ENCODE measurements at regions not wholly inside any gene's neighbourhood (a gene's known extent, or its start where the extent isn't known, plus 50 kb on each side); places are given as distances from the start of the nearest gene placed in this dataset.

GRCh38 chr5:116935561-116936162, 361.0 kb upstream of the SEMA6A start:
- Histone ChIP-seq H3K9me2 (ENCODE audit: insufficient read depth, low read length) (no peaks in the 10 kb centered on the region), H3K79me2 (ENCODE audit: insufficient read depth, low read depth, low read length) (no peaks in the 10 kb centered on the region), H3K27ac (ENCODE audit: low read depth, low read length, poor library complexity, severe bottlenecking) (no peak overlapping the region), H3K9me3 (ENCODE audit: low read length) (no peaks in the 10 kb centered on the region), H3K4me1 (ENCODE audit: insufficient read depth, low read length, poor library complexity, severe bottlenecking) (no peaks in the 10 kb centered on the region), H3K36me3 (ENCODE audit: insufficient read depth, low read length) (no peaks in the 10 kb centered on the region), H4K20me1 (ENCODE audit: insufficient read depth, low read length) (no peaks in the 10 kb centered on the region), H3K4me3 (ENCODE audit: low read depth, low read length, poor library complexity, severe bottlenecking) (no peak overlapping the region), H3K4me2 (ENCODE audit: low read length) (no peak overlapping the region), H2AFZ (ENCODE audit: low read length) (no peak overlapping the region)
- intact Hi-C loops (cut with micrococcal nuclease; ENCODE audit: unreplicated experiment) = no loop called here
- ChIA-PET POLR2A (interaction anchor here (0.6 to 0.7 kb wide), 3 partner anchors 23 to 435 kb away, joined by 3 to 6 read pairs (median 4); no protein-coding TSS in a partner anchor), CTCF (ENCODE audit: unreplicated experiment) (no interaction called here)
- TF ChIP-seq CTCF (conservative IDR thresholded peaks at IDR 0.05; ENCODE audit: low read length) = no peak
- TF ChIP-seq EZH2phosphoT487 (IDR thresholded peaks at IDR 0.05; ENCODE audit: borderline replicate concordance, low read depth, low read length) = no peak
- BruUV-seq (replicated peaks) = no TSS peak
- DNase-seq (ENCODE audit: low spot score) = no peak

- no peak for DNase-seq (ENCODE audit: low spot score)
- H3K4me1 ChIP-seq (ENCODE audit: insufficient read depth, low read length, poor library complexity, severe bottlenecking) = no peaks in the 10 kb centered on the region
- H3K27ac ChIP-seq (ENCODE audit: low read depth, low read length, poor library complexity, severe bottlenecking) = no peak overlapping the region
- no peaks in the 10 kb centered on the region for H3K79me2 ChIP-seq (ENCODE audit: insufficient read depth, low read depth, low read length)
- no peak overlapping the region for H2AFZ ChIP-seq (ENCODE audit: low read length)
- no peaks in the 10 kb centered on the region for H3K9me2 ChIP-seq (ENCODE audit: insufficient read depth, low read length)
- intact Hi-C loops (cut with micrococcal nuclease; ENCODE audit: unreplicated experiment) = no loop called here
- POLR2A ChIA-PET = interaction anchor here (0.7 kb wide), 1 partner anchor 12 kb away, joined by 3 read pairs; no protein-coding TSS in a partner anchor
- no peaks in the 10 kb centered on the region for H3K9me3 ChIP-seq (ENCODE audit: low read length)
- H4K20me1 ChIP-seq (ENCODE audit: insufficient read depth, low read length) = no peaks in the 10 kb centered on the region
- H3K4me3 ChIP-seq (ENCODE audit: low read depth, low read length, poor library complexity, severe bottlenecking) = no peak overlapping the region
- no peaks in the 10 kb centered on the region for H3K36me3 ChIP-seq (ENCODE audit: insufficient read depth, low read length)
- H3K4me2 ChIP-seq (ENCODE audit: low read length) = no peak overlapping the region
- no TSS peak for BruUV-seq (replicated peaks)
- CTCF ChIA-PET (ENCODE audit: unreplicated experiment) = no interaction called here
- TF ChIP-seq CTCF (conservative IDR thresholded peaks at IDR 0.05; ENCODE audit: low read length) (no peak), EZH2phosphoT487 (IDR thresholded peaks at IDR 0.05; ENCODE audit: borderline replicate concordance, low read depth, low read length) (no peak)
Measured at GRCh38 chr5:116930616-116931015, 356.0 kb upstream of the SEMA6A start.

DNA sequence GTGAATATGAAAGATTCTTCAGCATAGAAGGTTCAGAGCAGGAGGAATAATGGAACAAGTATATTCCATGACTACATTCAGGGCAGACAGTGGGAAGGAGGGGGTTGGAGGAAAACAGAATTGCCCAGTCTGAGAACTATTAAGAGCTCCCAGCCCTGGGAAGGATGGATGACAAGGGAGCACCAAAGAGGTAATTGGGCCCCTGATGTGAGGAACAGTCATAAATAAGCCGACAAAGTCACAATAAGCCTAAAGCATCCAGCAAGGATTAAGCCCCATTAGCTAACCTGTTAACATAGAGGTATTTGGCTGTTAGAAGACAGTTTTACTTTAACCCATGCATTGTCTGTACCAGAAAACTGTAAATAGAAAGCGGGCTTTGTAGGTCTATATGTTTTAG, 348.7 kb upstream of the SEMA6A start:
- Histone ChIP-seq H4K20me1 (ENCODE audit: insufficient read depth, low read length) (no peaks in the 10 kb centered on the region), H3K9me3 (ENCODE audit: low read length) (no peaks in the 10 kb centered on the region), H3K9me2 (ENCODE audit: insufficient read depth, low read length) (0 out of 2 replicates have a peak, but pooled peaks cover 5% of the 10 kb centered on the region), H3K4me1 (ENCODE audit: insufficient read depth, low read length, poor library complexity, severe bottlenecking) (no peaks in the 10 kb centered on the region), H3K4me3 (ENCODE audit: low read depth, low read length, poor library complexity, severe bottlenecking) (no peak overlapping the region), H2AFZ (ENCODE audit: low read length) (no peak overlapping the region), H3K79me2 (ENCODE audit: insufficient read depth, low read depth, low read length) (no peaks in the 10 kb centered on the region), H3K27ac (ENCODE audit: low read depth, low read length, poor library complexity, severe bottlenecking) (no peak overlapping the region), H3K36me3 (ENCODE audit: insufficient read depth, low read length) (no peaks in the 10 kb centered on the region), H3K4me2 (ENCODE audit: low read length) (no peak overlapping the region)
- no TSS peak for BruUV-seq (replicated peaks)
- TF ChIP-seq CTCF (conservative IDR thresholded peaks at IDR 0.05; ENCODE audit: low read length) = no peak
- intact Hi-C loops (cut with micrococcal nuclease; ENCODE audit: unreplicated experiment) = no loop called here
- ChIA-PET POLR2A (interaction anchor here (0.6 to 1.2 kb wide), 3 partner anchors 51 to 113 kb away, joined by 3 to 5 read pairs (median 3); no protein-coding TSS in a partner anchor), CTCF (ENCODE audit: unreplicated experiment) (no interaction called here)
- DNase-seq (ENCODE audit: low spot score) = no peak
